Right hindlimb (tissue), 1 donor: ENCODE measurements at regions not wholly inside any gene's neighbourhood (a gene's known extent, or its start where the extent isn't known, plus 50 kb on each side); places are given as distances from the start of the nearest gene placed in this dataset.

Source experiments
- DNase-seq: peaks from one replicate; pipeline ENCODE4 v3.0.0-alpha.2; 2018

GRCh38 chr15:91562698-91563097 is 290.8 kb upstream of the SLCO3A1 start:
- no peak for DNase-seq

GRCh38 chr15:91564631-91565030 is 288.9 kb upstream of the SLCO3A1 start:
- no peak for DNase-seq

GRCh38 chr15:91566141-91566540 is 287.4 kb upstream of the SLCO3A1 start:
- DNase-seq: no peak

- no peak for DNase-seq
These were observed 285.5 kb upstream of the SLCO3A1 start for GRCh38 chr15:91568036-91568435.

GRCh38 chr15:91572110-91572509 is 281.4 kb upstream of the SLCO3A1 start:
- no peak for DNase-seq

GRCh38 chr15:91576096-91576495 is 277.4 kb upstream of the SLCO3A1 start:
- DNase-seq: no peak

GRCh38 chr15:91578511-91578910 is 275.0 kb upstream of the SLCO3A1 start:
- no peak for DNase-seq

GRCh38 chr15:91584895-91585294 is 268.6 kb upstream of the SLCO3A1 start:
- DNase-seq: no peak

- no peak for DNase-seq
These were observed 266.9 kb upstream of the SLCO3A1 start for GRCh38 chr15:91586560-91586959.

- no peak for DNase-seq
These were observed 264.1 kb upstream of the SLCO3A1 start for GRCh38 chr15:91589360-91589759.

GRCh38 chr15:91592567-91592966 is 260.9 kb upstream of the SLCO3A1 start:
- no peak for DNase-seq

GRCh38 chr15:91593067-91593466 is 260.4 kb upstream of the SLCO3A1 start:
- no peak for DNase-seq

GRCh38 chr15:91593653-91594052 is 259.9 kb upstream of the SLCO3A1 start:
- DNase-seq: no peak

- DNase-seq: no peak
These were observed 254.2 kb upstream of the SLCO3A1 start for GRCh38 chr15:91599261-91599660.

- no peak for DNase-seq
These were observed 250.0 kb upstream of the SLCO3A1 start for GRCh38 chr15:91603384-91604080.

GRCh38 chr15:91604122-91604521 is 249.4 kb upstream of the SLCO3A1 start:
- no peak for DNase-seq

- no peak for DNase-seq
These were observed 247.9 kb upstream of the SLCO3A1 start for GRCh38 chr15:91605576-91605975.

- DNase-seq: no peak
These were observed 244.3 kb upstream of the SLCO3A1 start for GRCh38 chr15:91609231-91609630.

- DNase-seq: peak; percentile 71
These were observed 243.5 kb upstream of the SLCO3A1 start for GRCh38 chr15:91609966-91610365.

GRCh38 chr15:91611561-91612323 is 241.8 kb upstream of the SLCO3A1 start:
- DNase-seq: no peak

- no peak for DNase-seq
These were observed 233.3 kb upstream of the SLCO3A1 start for GRCh38 chr15:91620229-91620628.

GRCh38 chr15:91622235-91622634 is 231.3 kb upstream of the SLCO3A1 start:
- DNase-seq: no peak

GRCh38 chr15:91622711-91623342 is 230.7 kb upstream of the SLCO3A1 start:
- DNase-seq: no peak

GRCh38 chr15:91624353-91624968 is 229.0 kb upstream of the SLCO3A1 start:
- DNase-seq: no peak
